ENCODE measurements at regions not wholly inside any gene's neighbourhood (a gene's known extent, or its start where the extent isn't known, plus 50 kb on each side); places are given as distances from the start of the nearest gene placed in this dataset.

DNA sequence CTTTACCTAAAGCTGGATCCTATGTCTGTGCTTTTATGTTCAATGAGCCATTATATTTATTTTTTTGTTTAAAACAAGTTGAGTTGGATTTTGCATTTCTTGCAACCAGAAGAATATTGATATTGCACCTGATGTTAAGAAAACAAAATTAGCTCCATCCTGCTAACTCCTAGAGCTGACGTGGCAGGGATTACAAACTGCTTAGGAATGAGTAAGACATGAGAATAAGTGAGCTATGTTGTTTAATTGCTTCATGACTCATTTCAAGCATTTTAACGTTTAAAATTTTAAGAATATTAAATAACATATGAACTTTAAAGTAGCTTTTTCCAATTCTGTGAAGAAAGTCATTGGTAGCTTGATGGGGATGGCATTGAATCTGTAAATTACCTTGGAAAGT lies 663.5 kb downstream of the EPM2A start:
- no peak overlapping the region for H3K4me3 ChIP-seq (ENCODE audit: low read depth in 1 of 3, low read length in 3 of 3)
- 91% methylated on average over 2 of the region's 2 CpGs for WGBS
- no peak overlapping the region for H3K9ac ChIP-seq (ENCODE audit: low read depth in 1 of 2, low read length in 2 of 2)
- no peaks in the 10 kb centered on the region for H3K27me3 ChIP-seq (ENCODE audit: control insufficient read depth in 4 of 4, insufficient read depth in 4 of 4, low read length in 3 of 4)
- no peak overlapping the region for H3K27ac ChIP-seq (ENCODE audit: low read depth in 1 of 2, low read length in 2 of 2)
- DNase-seq (ENCODE audit: low spot score), result no peak
- H3K9me3 ChIP-seq (ENCODE audit: control insufficient read depth in 4 of 4, low read length in 3 of 4), result no peaks in the 10 kb centered on the region
- H3K4me1 ChIP-seq (ENCODE audit: control insufficient read depth in 4 of 4, insufficient read depth in 4 of 4, low read length in 3 of 4), result peaks cover 0 to 14% (median 9%) of the 10 kb centered on the region in 4 donors
- no peaks in the 10 kb centered on the region for H3K36me3 ChIP-seq (ENCODE audit: control insufficient read depth in 4 of 4, insufficient read depth in 3 of 4, low read depth in 1 of 4, low read length in 3 of 4)
- TF ChIP-seq SP1 (IDR thresholded peaks at IDR 0.05) (no peak), YY1 (IDR thresholded peaks at IDR 0.05) (no peak), EGR1 (IDR thresholded peaks at IDR 0.05; ENCODE audit: low read depth in 2 of 2) (no peak), FOXA2 (IDR thresholded peaks at IDR 0.05) (no peak), RXRA (IDR thresholded peaks at IDR 0.05) (no peak)
- TF ChIP-seq, protein P1, sequence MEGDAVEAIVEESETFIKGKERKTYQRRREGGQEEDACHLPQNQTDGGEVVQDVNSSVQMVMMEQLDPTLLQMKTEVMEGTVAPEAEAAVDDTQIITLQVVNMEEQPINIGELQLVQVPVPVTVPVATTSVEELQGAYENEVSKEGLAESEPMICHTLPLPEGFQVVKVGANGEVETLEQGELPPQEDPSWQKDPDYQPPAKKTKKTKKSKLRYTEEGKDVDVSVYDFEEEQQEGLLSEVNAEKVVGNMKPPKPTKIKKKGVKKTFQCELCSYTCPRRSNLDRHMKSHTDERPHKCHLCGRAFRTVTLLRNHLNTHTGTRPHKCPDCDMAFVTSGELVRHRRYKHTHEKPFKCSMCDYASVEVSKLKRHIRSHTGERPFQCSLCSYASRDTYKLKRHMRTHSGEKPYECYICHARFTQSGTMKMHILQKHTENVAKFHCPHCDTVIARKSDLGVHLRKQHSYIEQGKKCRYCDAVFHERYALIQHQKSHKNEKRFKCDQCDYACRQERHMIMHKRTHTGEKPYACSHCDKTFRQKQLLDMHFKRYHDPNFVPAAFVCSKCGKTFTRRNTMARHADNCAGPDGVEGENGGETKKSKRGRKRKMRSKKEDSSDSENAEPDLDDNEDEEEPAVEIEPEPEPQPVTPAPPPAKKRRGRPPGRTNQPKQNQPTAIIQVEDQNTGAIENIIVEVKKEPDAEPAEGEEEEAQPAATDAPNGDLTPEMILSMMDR (IDR thresholded peaks at IDR 0.05; ENCODE audit: low read depth, low read length, missing input control), result no peak
- TF ChIP-seq, protein P2, sequence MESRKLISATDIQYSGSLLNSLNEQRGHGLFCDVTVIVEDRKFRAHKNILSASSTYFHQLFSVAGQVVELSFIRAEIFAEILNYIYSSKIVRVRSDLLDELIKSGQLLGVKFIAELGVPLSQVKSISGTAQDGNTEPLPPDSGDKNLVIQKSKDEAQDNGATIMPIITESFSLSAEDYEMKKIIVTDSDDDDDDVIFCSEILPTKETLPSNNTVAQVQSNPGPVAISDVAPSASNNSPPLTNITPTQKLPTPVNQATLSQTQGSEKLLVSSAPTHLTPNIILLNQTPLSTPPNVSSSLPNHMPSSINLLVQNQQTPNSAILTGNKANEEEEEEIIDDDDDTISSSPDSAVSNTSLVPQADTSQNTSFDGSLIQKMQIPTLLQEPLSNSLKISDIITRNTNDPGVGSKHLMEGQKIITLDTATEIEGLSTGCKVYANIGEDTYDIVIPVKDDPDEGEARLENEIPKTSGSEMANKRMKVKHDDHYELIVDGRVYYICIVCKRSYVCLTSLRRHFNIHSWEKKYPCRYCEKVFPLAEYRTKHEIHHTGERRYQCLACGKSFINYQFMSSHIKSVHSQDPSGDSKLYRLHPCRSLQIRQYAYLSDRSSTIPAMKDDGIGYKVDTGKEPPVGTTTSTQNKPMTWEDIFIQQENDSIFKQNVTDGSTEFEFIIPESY (IDR thresholded peaks at IDR 0.05), result no peak

DNA sequence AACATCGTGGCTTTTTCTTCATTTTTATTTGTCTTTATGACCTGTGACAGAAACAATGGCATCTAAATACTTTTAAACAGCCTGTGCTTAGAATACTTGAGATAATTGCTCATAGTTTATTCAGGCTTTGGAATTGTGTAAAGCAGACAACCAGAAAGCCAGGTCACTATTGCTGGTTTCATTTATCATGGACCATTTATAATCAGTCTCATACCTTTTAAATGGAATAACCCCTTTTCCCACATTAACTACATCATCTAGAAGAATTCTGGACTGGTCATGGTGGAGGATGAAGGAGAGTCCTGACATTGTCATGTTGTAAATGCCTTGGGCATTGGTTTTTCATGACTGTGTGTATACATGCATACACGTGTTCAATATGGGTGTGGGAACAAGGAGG lies 661.5 kb downstream of the EPM2A start:
- Histone ChIP-seq H3K9me3 (ENCODE audit: control insufficient read depth in 4 of 4, low read length in 3 of 4) (no peaks in the 10 kb centered on the region), H3K4me1 (ENCODE audit: control insufficient read depth in 4 of 4, insufficient read depth in 4 of 4, low read length in 3 of 4) (peaks cover 0 to 25% (median 20%) of the 10 kb centered on the region in 4 donors), H3K27ac (ENCODE audit: low read depth in 1 of 2, low read length in 2 of 2) (no peak overlapping the region), H3K4me3 (ENCODE audit: low read depth in 1 of 3, low read length in 3 of 3) (no peak overlapping the region), H3K9ac (ENCODE audit: low read depth in 1 of 2, low read length in 2 of 2) (no peak overlapping the region), H3K27me3 (ENCODE audit: control insufficient read depth in 4 of 4, insufficient read depth in 4 of 4, low read length in 3 of 4) (no peaks in the 10 kb centered on the region), H3K36me3 (ENCODE audit: control insufficient read depth in 4 of 4, insufficient read depth in 3 of 4, low read depth in 1 of 4, low read length in 3 of 4) (no peaks in the 10 kb centered on the region)
- WGBS, result 79% methylated on average over 2 of the region's 2 CpGs
- TF ChIP-seq GABPA (IDR thresholded peaks at IDR 0.05 in 1 of 2, conservative IDR thresholded peaks at IDR 0.05 in 1 of 2), result no peak
- no peak for TF ChIP-seq FOXA2 (IDR thresholded peaks at IDR 0.05)
- TF ChIP-seq, protein P1 (IDR thresholded peaks at IDR 0.05; ENCODE audit: low read depth, low read length, missing input control), result no peak
- TF ChIP-seq, protein P3, sequence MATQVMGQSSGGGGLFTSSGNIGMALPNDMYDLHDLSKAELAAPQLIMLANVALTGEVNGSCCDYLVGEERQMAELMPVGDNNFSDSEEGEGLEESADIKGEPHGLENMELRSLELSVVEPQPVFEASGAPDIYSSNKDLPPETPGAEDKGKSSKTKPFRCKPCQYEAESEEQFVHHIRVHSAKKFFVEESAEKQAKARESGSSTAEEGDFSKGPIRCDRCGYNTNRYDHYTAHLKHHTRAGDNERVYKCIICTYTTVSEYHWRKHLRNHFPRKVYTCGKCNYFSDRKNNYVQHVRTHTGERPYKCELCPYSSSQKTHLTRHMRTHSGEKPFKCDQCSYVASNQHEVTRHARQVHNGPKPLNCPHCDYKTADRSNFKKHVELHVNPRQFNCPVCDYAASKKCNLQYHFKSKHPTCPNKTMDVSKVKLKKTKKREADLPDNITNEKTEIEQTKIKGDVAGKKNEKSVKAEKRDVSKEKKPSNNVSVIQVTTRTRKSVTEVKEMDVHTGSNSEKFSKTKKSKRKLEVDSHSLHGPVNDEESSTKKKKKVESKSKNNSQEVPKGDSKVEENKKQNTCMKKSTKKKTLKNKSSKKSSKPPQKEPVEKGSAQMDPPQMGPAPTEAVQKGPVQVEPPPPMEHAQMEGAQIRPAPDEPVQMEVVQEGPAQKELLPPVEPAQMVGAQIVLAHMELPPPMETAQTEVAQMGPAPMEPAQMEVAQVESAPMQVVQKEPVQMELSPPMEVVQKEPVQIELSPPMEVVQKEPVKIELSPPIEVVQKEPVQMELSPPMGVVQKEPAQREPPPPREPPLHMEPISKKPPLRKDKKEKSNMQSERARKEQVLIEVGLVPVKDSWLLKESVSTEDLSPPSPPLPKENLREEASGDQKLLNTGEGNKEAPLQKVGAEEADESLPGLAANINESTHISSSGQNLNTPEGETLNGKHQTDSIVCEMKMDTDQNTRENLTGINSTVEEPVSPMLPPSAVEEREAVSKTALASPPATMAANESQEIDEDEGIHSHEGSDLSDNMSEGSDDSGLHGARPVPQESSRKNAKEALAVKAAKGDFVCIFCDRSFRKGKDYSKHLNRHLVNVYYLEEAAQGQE (IDR thresholded peaks at IDR 0.05), result no peak
- TF ChIP-seq RAD21 (IDR thresholded peaks at IDR 0.05), result no peak
- no peak for TF ChIP-seq HNF4A (conservative IDR thresholded peaks at IDR 0.05)
- no peak for TF ChIP-seq SP1 (IDR thresholded peaks at IDR 0.05)
- no peak for TF ChIP-seq TAF1 (conservative IDR thresholded peaks at IDR 0.05)
- TF ChIP-seq, protein P4, sequence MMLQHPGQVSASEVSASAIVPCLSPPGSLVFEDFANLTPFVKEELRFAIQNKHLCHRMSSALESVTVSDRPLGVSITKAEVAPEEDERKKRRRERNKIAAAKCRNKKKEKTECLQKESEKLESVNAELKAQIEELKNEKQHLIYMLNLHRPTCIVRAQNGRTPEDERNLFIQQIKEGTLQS (IDR thresholded peaks at IDR 0.05), result no peak
- no peak for TF ChIP-seq RXRA (IDR thresholded peaks at IDR 0.05)
- no peak for TF ChIP-seq JUND (IDR thresholded peaks at IDR 0.05)
- TF ChIP-seq, protein P2 (IDR thresholded peaks at IDR 0.05), result no peak
- DNase-seq (ENCODE audit: low spot score), result no peak

All from liver (tissue), 8 donors.